Activated CD4-positive, alpha-beta T cell treated with anti-CD3 and anti-CD28 coated beads for 36 hours (primary cell): ENCODE measurements at regions not wholly inside any gene's neighbourhood (a gene's known extent, or its start where the extent isn't known, plus 50 kb on each side); places are given as distances from the start of the nearest gene placed in this dataset.
A peak's percentile ranks its signal among the peaks of the same experiment; 100 is the strongest.

Source experiments
- ATAC-seq: fragments of 200-7000 bp; cut with Tn5 transposase; one replicate; pipeline ENCODE4 v1.10.0; 2021; ENCODE audit warnings: mild to moderate bottlenecking, moderate library complexity
- CTCF ChIA-PET: fragments of 350-600 bp; sonication (Branson Sonifier 250); formaldehyde crosslinking; loops from one replicate; lab custom pipeline; 2021; ENCODE audit warnings: antibody characterized with exemption; lab: Charles Lee
- POLR2A ChIA-PET: fragments of 350-600 bp; sonication (Branson Sonifier 250); formaldehyde crosslinking; loops from one replicate; lab custom pipeline; 2021; ENCODE audit warnings: antibody characterized with exemption, inconsistent platforms; lab: Charles Lee
- DNase-seq: peaks from one replicate; pipeline ENCODE4 v3.0.0-alpha.2; 2020
- H3K27ac Mint-ChIP-seq: one replicate; pipeline ENCODE4 v1.8.0; 2021; ENCODE audit warnings: mixed read lengths
- H3K27me3 Mint-ChIP-seq: one replicate; pipeline ENCODE4 v1.8.0; 2021; ENCODE audit warnings: mixed read lengths
- H3K36me3 Mint-ChIP-seq: one replicate; pipeline ENCODE4 v1.8.0; 2021; ENCODE audit warnings: low read depth, mixed read lengths
- H3K4me1 Mint-ChIP-seq: one replicate; pipeline ENCODE4 v1.8.0; 2021; ENCODE audit warnings: mixed read lengths
- H3K4me3 Mint-ChIP-seq: one replicate; pipeline ENCODE4 v1.8.0; 2021; ENCODE audit warnings: mild to moderate bottlenecking, moderate library complexity, mixed read lengths
- H3K9me3 Mint-ChIP-seq: one replicate; pipeline ENCODE4 v1.8.0; 2021; ENCODE audit warnings: low read depth, mixed read lengths
- intact Hi-C, 2 experiments: fragments of 100-400 bp; cut with DNase I in 1 of 2; cut with micrococcal nuclease in 1 of 2; formaldehyde crosslinking; loops; one replicate each; pipeline versions ENCODE4 v1.14.2 to v1.15.1; 2022 to 2024; cut with DNase I, micrococcal nuclease

- ChIA-PET POLR2A (no interaction called here), CTCF (interaction anchor here (0.6 to 1.0 kb wide), 2 partner anchors 69 to 84 kb away, joined by 3 read pairs; no protein-coding TSS in a partner anchor)
- Mint-ChIP-seq H3K9me3 (no peaks in the 10 kb centered on the region), H3K4me1 (peaks cover 5% of the 10 kb centered on the region), H3K36me3 (no peaks in the 10 kb centered on the region), H3K4me3 (no peak overlapping the region), H3K27ac (no peak overlapping the region), H3K27me3 (no peaks in the 10 kb centered on the region)
- no peak for DNase-seq
- no peak for ATAC-seq
- intact Hi-C loops = no loop called here
Observed at GRCh38 chr3:177674186-177674585, 476.9 kb upstream of the TBL1XR1 start.

DNA sequence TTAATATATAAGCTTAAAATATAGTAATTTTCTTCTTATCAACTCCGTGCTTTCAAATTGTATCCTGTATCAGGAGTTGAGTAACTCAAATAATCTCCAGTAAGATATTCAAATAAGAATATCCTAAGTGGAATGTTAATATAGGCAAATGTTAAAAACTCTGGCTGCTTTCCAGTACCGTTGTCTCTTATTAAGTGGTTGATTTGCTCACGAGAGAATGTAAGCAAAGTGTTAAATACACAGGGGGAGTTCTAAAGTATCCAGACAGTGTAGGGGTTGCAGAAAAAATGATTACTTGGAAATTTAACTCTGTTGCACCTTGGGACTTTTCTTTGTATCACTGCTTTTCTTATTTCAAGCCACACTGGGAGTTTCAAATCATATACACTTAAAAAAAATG lies 478.9 kb upstream of the TBL1XR1 start:
- Mint-ChIP-seq H3K27me3 (no peaks in the 10 kb centered on the region), H3K4me1 (peaks cover 17% of the 10 kb centered on the region)
- intact Hi-C loops = no loop called here

GRCh38 chr3:177676947-177677587 lies 479.8 kb upstream of the TBL1XR1 start:
- ChIA-PET POLR2A (no interaction called here), CTCF (interaction anchor here (1.0 kb wide), 1 partner anchor 11 kb away, joined by 3 read pairs; no protein-coding TSS in a partner anchor)
- Mint-ChIP-seq H3K36me3 (no peaks in the 10 kb centered on the region), H3K4me1 (peaks cover 19% of the 10 kb centered on the region), H3K27me3 (no peaks in the 10 kb centered on the region), H3K9me3 (no peaks in the 10 kb centered on the region), H3K4me3 (no peak overlapping the region), H3K27ac (no peak overlapping the region)
- no peak for DNase-seq
- no peak for ATAC-seq
- intact Hi-C loops = no loop called here

More for the DNA sequence above, 478.9 kb upstream of the TBL1XR1 start:
- Mint-ChIP-seq H3K4me3 (no peak overlapping the region), H3K9me3 (no peaks in the 10 kb centered on the region), H3K27ac (no peak overlapping the region), H3K36me3 (no peaks in the 10 kb centered on the region)
- POLR2A ChIA-PET = no interaction called here
- ATAC-seq (no peak), DNase-seq (no peak)
- CTCF ChIA-PET = no interaction called here

DNA sequence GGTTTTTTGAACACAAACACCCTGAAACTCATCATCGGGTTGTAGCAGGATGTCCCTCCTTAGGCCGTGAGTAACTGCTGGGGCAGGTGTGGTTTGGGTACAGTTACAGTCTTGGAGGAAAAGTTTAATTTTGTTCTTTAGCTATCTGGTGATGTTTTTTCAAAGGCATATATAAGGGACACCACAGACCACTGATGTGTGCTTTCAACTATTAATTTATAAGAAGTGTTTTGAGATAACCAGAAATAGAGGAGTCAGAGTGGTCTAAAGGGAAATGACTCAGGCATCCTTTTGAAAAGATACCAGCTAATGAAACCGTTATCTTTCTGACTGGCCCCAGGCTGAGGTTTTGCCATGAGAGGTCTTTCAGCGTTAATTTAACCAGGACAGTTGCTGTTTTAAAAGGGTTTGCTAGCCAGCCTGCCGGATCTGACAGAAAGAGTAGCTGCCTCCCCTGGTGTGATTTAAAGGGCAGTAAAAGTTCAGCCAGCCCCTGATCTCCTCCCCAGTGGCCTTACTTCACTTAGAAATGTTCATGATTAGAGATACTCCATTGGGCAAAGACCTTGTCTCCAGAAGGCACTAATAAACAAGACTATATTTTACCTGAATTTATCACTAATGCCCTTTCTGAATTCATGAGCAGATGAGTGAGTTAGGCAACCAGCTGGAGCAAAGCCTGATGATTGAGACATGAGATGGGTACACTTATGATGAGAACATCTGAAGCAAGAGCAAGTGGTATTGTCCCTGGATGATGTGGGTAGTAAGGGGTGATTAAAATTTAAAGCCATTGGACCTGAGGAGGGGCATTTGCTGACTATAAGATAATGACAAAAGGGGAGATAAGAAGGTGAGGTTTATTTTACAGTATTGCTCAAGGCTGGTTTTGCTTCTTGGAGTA lies 482.5 kb upstream of the TBL1XR1 start:
- H3K27me3 Mint-ChIP-seq = no peaks in the 10 kb centered on the region
- intact Hi-C loops = no loop called here
- ChIA-PET POLR2A (interaction anchor here (0.5 kb wide), 1 partner anchor 298 kb away, joined by 7 read pairs; no protein-coding TSS in a partner anchor), CTCF (interaction anchor here (0.7 to 1.6 kb wide), 3 partner anchors 10 to 340 kb away, joined by 3 to 6 read pairs (median 3); no protein-coding TSS in a partner anchor)
- H3K9me3 Mint-ChIP-seq = no peaks in the 10 kb centered on the region
- peak overlapping the region; percentile 23 for H3K27ac Mint-ChIP-seq
- no peaks in the 10 kb centered on the region for H3K36me3 Mint-ChIP-seq
- H3K4me3 Mint-ChIP-seq = no peak overlapping the region
- ATAC-seq (peak; percentile 86), DNase-seq (peak; percentile 40)
- peaks cover 19% of the 10 kb centered on the region for H3K4me1 Mint-ChIP-seq

DNA sequence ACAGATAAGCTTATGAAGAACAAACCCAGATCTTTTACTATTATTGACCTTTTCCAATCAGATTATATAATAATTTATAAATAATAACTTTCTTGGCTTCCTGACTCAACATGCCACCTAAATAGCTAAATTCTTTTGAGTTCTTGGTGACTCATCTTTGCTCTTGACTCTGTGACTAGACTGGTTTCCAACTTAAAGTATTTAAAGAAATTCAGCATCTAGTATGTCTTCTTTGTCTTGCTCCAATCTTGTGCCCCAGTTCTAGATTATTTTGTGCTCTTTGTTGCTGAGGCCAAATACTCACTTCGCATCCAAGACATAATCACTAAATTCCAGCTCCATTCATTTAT lies 483.2 kb upstream of the TBL1XR1 start:
- Mint-ChIP-seq H3K4me3 (no peak overlapping the region), H3K27ac (no peak overlapping the region), H3K9me3 (no peaks in the 10 kb centered on the region), H3K4me1 (peaks cover 19% of the 10 kb centered on the region), H3K27me3 (no peaks in the 10 kb centered on the region), H3K36me3 (no peaks in the 10 kb centered on the region)
- DNase-seq (no peak), ATAC-seq (no peak)
- ChIA-PET POLR2A (no interaction called here), CTCF (interaction anchor here (1.4 to 1.6 kb wide), 2 partner anchors 10 to 340 kb away, joined by 3 to 6 read pairs; no protein-coding TSS in a partner anchor)
- intact Hi-C loops = no loop called here

DNA sequence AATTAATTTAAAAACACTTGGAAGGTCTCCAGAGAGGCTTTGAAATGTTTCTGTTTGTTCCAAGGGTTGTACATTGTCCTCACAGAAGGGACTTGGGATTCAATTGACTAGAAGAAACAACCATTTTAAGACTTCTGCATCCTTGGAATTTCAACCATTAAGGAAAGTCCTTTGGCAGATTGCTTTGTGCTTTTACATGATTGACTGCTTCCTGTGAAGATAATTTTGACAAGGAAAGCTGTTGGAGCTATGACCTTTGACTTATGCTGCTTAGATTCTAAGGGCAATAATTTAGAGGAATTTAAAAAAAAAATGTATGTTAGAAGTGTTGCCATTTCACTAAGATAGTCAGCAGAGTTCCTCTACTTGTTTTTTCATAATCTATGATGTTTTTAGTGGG lies 483.9 kb upstream of the TBL1XR1 start:
- ATAC-seq = no peak
- H3K36me3 Mint-ChIP-seq = no peaks in the 10 kb centered on the region
- intact Hi-C loops = no loop called here
- no peak overlapping the region for H3K4me3 Mint-ChIP-seq
- CTCF ChIA-PET = interaction anchor here (1.6 kb wide), 1 partner anchor 9 kb away, joined by 6 read pairs; no protein-coding TSS in a partner anchor
- no peak for DNase-seq
- no peaks in the 10 kb centered on the region for H3K27me3 Mint-ChIP-seq
- H3K27ac Mint-ChIP-seq = no peak overlapping the region
- H3K9me3 Mint-ChIP-seq = no peaks in the 10 kb centered on the region
- POLR2A ChIA-PET = no interaction called here
- peaks cover 19% of the 10 kb centered on the region for H3K4me1 Mint-ChIP-seq

GRCh38 chr3:177681852-177682251 lies 484.6 kb upstream of the TBL1XR1 start:
- Mint-ChIP-seq H3K27ac (no peak overlapping the region), H3K27me3 (no peaks in the 10 kb centered on the region), H3K4me3 (no peak overlapping the region), H3K9me3 (no peaks in the 10 kb centered on the region), H3K36me3 (no peaks in the 10 kb centered on the region), H3K4me1 (peaks cover 19% of the 10 kb centered on the region)
- intact Hi-C loops = no loop called here
- DNase-seq (no peak), ATAC-seq (no peak)
- ChIA-PET POLR2A (no interaction called here), CTCF (no interaction called here)

- intact Hi-C loops = no loop called here
- H3K9me3 Mint-ChIP-seq = no peaks in the 10 kb centered on the region
Observed at GRCh38 chr3:177683586-177683985, 486.3 kb upstream of the TBL1XR1 start.

DNA sequence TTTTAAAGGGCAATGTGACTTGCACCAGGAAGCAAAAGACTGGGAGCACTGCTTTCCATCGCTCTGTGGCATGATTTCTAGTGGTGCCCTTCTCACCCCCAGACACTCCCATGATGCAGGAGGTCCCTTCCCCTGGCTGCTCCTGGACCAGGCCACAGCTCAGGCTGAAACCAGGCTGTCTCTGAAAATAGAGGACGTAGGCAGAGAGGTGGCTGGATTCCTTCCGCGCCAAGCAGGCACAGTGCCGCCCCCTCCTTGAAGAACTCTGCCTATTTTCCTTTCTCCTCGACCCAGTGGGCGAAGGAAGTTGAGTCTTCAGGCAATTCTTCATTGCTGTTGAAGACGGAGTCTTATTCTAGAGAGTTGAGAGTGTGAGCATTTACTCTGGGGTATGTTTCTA lies 489.4 kb upstream of the TBL1XR1 start:
- no peaks in the 10 kb centered on the region for H3K36me3 Mint-ChIP-seq
- H3K27ac Mint-ChIP-seq = no peak overlapping the region
- no peak for DNase-seq
- ATAC-seq = no peak
- no peak overlapping the region for H3K4me3 Mint-ChIP-seq
- POLR2A ChIA-PET = no interaction called here
- intact Hi-C loops = no loop called here
- CTCF ChIA-PET = no interaction called here
- H3K4me1 Mint-ChIP-seq = no peaks in the 10 kb centered on the region
- H3K9me3 Mint-ChIP-seq = no peaks in the 10 kb centered on the region
- no peaks in the 10 kb centered on the region for H3K27me3 Mint-ChIP-seq

More at GRCh38 chr3:177683586-177683985, 486.3 kb upstream of the TBL1XR1 start:
- ChIA-PET CTCF (interaction anchor here (0.5 kb wide), 1 partner anchor 102 kb away, joined by 4 read pairs; no protein-coding TSS in a partner anchor), POLR2A (no interaction called here)
- H3K27ac Mint-ChIP-seq = no peak overlapping the region
- H3K36me3 Mint-ChIP-seq = no peaks in the 10 kb centered on the region
- ATAC-seq (no peak), DNase-seq (no peak)
- H3K4me1 Mint-ChIP-seq = peaks cover 19% of the 10 kb centered on the region
- no peak overlapping the region for H3K4me3 Mint-ChIP-seq
- no peaks in the 10 kb centered on the region for H3K27me3 Mint-ChIP-seq

DNA sequence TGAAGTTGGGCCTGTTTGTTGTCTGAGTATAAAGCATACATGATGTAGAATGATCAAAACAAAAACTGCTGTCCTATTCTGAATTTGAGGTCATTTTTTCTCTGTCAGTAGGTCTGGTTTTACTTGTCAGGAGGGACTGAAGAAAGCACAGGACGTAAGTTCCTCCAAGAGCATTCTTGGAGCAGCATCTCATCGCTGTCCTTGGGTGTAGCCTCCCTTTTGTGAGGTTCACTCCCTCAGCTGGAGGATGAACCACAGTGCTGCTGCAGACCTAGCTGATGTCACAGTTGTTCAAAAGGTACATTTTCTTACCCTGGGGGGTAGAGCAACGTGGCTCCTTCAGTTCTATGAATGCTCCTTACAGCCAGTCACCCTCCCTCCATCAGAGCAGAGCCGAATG lies 490.0 kb upstream of the TBL1XR1 start:
- no peak for ATAC-seq
- DNase-seq = no peak
- ChIA-PET POLR2A (no interaction called here), CTCF (no interaction called here)
- intact Hi-C loops = no loop called here
- Mint-ChIP-seq H3K4me3 (no peak overlapping the region), H3K4me1 (no peaks in the 10 kb centered on the region), H3K27ac (no peak overlapping the region), H3K36me3 (no peaks in the 10 kb centered on the region), H3K27me3 (no peaks in the 10 kb centered on the region), H3K9me3 (no peaks in the 10 kb centered on the region)

DNA sequence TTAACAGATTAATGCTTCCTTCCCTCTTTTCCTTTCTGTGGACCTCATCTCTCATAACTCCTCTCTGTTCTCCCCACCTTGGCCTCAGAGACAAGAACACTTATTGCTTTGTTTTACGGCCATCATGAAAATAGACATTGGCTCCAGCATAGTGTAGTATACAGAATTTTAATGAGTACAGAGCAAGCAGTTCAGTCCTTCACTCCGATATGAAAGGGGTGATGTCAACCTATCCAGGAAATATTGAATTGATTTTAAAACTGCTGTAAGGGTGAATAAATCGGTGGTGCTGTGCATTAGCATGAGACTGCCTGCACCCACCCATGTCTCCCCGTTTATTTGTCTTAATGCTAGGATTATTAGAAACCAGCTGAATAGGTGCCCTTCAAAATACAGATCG lies 490.9 kb upstream of the TBL1XR1 start:
- POLR2A ChIA-PET = no interaction called here
- CTCF ChIA-PET = interaction anchor here (0.9 kb wide), 1 partner anchor 11 kb away, joined by 3 read pairs; no protein-coding TSS in a partner anchor
- ATAC-seq = no peak

More for the DNA sequence above, 490.9 kb upstream of the TBL1XR1 start:
- Mint-ChIP-seq H3K4me1 (no peaks in the 10 kb centered on the region), H3K27me3 (no peaks in the 10 kb centered on the region), H3K9me3 (no peaks in the 10 kb centered on the region), H3K36me3 (no peaks in the 10 kb centered on the region), H3K27ac (no peak overlapping the region), H3K4me3 (no peak overlapping the region)
- intact Hi-C loops = no loop called here
- no peak for DNase-seq
